GM19238 (cell line): ENCODE measurements at regions not wholly inside any gene's neighbourhood (a gene's known extent, or its start where the extent isn't known, plus 50 kb on each side); places are given as distances from the start of the nearest gene placed in this dataset.

Source experiments
- DNase-seq: peaks from one replicate; pipeline ENCODE4 v3.0.0; 2011; ENCODE audit warnings: low spot score; ENCODE audit not compliant: insufficient read length

DNA sequence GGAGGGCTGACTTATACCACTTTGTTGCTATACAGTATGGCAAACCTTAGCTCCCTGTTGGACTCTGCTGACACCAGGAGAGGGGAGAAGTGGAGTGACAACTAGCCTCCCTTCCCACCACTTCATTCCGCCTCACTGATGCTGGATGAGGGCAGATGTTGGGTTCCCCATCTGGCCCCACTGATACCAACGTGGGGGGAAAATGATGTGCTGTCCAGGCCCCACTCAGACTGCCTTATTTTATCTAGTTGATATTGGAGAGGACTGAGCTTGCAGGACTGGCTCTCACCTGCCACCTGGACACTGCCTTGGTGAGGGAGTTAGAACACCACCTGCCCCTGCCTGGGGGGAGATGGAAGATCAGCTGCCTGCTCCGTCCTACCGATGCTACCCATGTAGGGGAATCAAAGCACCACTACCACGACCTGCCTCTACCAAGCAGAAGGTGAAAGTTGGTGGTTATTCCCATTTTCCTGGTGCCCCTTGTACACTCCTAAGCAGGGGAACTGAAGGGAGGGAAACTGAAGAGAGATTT lies 292.1 kb downstream of the GADD45G start:
- no peak for DNase-seq

DNA sequence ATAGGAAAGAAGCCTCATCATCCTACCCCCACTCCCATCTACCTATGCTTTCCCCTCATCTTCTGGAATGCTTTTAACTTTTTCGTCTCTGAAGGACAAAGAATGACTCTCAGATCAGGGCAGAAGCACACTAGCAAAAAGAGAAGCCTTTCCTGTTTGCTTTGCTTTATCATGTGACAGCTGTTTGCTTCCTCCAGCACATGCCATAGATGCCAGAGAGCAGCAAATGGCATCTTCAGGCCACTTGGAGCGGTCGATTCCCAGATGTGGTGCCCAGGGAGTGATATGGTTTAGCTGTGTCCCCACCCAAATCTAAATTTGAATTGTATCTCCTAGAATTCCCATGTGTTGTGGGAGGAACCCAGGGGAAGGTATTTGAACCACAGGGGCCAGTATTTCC lies 294.8 kb downstream of the GADD45G start:
- no peak for DNase-seq

DNA sequence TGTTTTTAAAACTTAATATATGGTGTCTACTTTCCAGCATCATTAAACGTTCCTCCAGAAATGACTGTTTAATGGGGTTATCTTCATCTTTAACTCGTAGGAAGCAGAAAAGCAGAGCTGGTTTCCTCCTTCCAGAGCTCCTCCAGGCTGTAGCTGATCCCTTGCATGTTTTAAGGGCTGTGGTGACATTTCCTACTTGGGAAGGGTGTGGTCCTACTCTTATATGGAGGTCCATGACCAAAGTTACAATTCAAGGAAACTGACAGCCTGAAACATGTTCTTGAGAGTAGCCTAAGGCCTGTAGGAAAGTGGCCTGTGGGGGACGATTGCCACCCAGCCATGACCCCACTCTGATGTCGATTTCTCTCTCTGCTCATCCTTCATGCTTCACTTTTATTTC lies 297.1 kb downstream of the GADD45G start:
- no peak for DNase-seq

DNA sequence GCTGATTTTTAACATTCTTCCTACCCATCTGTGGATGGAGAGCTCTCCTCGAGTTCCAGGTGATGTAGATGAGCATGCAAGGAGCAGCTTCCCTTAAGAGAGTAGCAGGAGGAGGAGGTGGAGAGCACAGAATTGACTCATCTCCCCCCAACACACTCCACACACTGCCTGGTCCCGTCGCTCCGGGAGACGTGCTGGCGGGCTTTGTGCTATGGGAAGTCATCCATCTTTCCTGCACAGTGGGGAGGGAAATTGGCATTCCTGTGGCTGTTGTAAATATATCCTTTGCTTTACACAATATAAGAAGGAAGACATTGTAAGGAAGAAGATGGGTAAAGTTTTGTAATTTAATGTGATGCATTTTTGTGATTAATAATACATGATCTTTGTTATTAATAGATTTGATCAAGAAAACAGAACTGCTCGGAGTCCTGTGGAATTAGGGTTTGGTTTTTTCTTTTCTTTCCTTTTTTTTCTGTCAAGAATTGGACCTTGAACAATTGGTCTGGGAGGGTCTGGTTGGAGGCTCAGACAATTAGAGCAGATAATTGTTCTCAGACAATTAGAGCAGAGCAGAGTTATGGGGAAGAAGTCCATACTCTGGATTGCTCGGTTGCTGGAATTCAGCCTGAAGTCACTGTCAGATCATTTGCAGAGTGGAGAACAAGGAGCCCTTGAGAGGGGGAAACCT lies 297.8 kb downstream of the GADD45G start:
- DNase-seq = no peak

DNA sequence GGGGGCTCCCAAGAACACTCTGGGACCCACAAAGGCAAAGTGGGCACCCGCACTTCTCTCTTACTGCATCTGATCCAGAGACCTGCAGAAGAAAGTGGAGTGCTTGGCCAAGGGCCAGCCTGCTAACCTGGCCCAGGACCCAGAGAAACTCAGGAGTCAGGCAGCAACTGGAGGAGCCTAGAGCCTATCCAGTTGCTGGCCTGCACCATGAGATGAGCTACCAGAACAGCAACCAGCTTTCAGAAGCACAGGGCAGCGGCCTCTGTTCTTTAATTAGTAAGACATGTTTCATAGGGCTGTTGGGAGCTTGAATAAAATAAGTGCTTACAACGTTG lies 298.3 kb downstream of the GADD45G start:
- no peak for DNase-seq

DNA sequence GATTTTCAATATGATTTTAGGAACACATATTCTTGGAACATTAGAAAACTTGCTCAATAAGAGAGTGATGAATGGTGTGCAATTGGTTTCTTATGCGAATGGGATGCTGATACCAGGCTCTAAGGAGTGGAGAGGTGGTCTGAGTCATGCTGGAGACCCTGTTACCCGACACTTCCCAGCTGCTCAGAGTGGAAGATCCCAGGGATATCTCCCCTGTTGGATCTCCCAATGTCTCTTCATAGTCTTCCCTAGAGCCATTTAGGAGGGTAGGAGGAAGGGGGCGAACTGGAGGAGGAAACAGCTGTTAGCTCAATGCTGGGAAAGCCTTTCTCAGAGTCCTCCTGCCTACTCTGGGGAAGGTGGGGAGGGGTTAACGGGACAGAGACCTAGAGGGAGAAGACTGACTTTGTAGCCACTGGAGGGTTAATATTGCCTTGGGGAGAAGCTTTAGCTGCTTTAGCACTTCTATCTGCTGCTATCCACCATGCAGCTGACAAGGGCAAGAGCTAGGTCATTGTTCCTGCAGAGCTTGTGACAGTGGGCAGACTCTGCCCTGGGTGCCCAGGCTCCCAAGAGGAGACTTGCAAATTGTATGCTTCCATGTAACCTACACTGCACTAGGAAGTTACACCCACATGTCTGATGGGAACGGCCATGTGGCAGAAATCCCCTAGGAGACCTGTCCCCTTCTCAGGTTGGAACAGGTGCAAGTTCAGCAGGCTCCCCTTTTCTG lies 301.0 kb downstream of the GADD45G start:
- no peak for DNase-seq

DNA sequence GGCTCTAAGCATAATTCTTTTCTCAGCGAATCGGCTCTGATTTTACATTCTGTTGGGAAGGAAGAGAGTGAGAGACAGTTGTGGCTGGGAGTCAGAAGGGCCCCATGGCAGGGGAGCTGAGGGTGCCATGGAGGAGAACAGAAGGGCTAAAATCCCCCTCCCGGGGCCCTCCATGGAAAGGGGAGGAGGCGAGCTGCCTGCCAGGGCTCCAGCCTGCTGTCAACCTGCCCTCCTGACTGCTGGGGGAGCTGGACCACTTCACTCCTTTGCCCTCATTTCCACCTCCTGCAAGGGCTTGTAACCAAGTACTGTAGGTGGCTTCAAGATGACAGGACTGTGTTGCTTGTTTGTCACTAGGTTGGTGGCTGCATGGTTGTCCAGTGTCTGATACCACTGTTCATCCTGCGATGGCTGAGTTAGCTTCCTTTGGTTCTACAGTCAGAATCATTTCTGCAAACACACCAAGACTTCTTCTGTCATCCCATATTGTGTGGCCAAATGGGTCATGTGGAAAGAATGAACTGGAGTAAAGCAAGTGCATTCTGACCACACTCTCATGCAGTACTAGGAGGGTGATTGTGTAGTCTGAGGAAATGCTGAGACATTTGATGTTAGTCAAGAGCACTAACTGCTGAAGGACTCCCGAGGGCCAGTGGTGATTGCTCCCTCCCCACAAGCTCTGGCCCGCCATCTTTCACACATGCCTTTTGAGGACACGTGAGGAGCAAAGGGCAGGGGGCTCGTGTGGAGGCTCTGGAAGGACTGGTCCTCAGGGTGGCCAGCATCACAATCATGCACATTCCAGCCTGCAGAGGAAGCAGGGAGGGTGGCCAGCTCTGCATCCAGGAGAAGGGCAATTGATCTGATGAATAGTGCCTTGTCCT lies 307.2 kb downstream of the GADD45G start:
- no peak for DNase-seq

DNA sequence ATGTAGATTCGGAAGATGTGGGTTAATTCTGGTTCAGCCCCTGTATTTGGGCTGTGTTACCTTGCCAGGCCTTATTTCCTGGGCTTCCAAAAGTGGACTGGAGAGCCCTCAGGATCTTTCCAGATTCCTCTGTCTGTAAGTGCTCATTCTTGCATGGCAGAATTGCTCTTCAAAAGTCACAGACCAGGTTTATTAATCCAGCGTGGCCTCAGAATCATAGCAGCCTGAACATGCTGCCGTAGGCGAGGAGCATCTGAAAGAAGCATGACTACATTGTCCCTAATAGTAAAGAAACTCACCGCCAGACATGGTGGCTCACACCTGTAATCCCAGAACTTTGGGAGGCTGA lies 307.8 kb downstream of the GADD45G start:
- DNase-seq = no peak

DNA sequence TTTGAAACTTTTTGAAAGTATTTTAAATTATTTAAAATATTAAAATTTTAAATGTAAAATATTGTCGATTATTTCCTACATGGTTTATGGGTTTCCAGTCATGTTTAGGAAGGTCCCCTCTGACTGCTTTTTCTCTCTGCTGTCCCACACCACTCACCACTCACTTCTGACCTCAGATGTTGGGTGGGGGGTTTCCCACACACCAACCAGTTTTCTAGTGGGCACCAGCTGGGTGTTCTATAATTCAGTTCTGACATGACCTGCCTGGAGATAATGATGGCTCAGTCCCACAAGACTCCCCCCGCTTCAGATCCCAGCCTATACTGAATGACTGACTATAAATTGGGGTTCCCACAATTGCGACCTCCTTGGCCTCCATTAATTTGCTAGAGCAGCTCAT lies 310.4 kb downstream of the GADD45G start:
- DNase-seq = no peak

DNA sequence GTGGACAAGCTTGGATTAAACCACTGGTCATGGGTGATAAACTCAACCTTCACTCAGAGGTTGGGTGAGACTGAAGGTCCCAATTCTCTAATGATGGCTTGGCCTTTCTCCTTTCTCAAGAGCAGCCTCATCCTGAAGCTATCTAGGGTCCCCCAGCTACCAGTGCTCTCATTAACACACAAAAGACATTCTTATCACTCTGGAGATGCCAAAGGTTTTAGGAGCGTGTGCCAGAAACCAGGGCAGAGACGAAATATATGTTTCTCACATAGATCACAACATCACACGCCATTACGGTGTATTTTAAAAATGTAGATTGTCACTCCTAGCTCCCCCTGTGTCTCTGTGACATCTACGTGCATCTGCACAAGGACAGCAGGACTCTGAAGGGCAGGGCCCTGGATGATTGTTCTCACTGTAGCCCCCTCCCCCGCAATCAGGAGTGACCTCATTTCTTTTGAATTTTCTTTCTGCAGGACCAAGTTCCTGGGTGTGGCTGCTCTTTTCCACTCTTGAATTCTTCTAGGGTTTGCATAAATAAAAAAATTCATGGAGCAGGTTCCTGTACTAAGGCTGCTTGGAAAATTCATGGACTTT lies 311.3 kb downstream of the GADD45G start:
- DNase-seq = no peak

DNA sequence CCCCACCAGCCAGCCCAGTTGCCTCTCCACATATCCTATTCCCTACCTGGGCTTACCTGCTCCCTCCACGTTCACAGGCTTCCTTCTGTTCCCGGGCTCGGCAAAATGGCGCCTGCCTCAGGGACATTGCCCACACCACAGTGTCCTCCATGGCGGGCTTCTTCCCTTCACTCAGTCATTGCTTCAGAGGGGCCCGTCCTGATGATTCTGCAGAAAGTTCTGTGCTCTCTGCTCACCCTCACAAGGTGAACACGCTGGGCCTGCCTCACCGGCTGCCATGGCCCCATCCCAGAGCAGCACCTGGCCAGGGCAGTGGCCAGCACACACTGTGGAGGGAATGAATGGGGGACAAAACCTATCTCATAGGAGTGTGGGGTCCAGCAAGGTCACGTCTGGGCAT lies 313.0 kb downstream of the GADD45G start:
- no peak for DNase-seq

DNA sequence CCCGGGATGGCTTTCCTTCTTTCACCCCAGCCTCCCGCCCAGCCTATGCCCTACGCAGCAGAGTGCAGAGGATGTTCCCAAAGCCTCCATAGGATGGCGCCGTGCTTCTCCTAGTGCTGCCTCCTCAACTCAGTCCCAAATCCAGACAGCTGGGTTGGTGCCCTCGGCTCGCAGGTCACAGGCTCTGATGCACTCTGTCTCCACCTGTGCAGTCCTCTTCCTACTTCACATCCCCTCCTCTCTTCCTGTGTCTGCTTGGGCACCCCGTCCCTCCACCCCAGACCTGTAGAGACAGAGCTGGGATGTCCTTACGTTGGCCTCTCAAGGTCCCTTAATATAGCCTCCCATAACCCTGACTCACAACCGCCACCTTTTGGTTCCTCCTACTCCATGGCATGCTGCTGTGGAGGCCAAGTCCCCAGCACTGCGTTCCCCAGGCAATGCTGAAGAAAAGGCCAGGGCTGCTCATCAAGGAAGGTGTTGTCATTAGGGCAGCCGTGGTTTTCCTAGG lies 314.4 kb downstream of the GADD45G start:
- DNase-seq = peak; percentile 19

DNA sequence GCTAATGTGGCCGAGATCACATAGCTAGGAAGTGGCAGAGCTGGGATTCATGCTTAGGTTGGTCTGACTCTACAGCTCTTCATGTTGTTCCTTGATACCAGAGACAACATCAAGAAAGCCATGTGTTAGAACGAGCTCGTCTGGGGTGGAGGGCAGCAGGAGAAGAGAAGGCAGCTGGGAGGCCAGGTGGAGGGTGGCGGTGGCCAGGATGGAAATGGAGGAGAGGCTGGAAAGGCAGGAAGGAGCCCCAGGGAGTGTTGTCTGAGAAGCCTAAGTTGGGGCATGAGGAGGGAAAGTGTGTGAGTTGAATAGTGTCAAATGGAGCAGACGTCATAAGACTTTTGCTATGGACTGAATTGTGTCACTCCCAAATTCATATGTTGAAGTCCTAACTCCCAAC lies 315.3 kb downstream of the GADD45G start:
- no peak for DNase-seq

DNA sequence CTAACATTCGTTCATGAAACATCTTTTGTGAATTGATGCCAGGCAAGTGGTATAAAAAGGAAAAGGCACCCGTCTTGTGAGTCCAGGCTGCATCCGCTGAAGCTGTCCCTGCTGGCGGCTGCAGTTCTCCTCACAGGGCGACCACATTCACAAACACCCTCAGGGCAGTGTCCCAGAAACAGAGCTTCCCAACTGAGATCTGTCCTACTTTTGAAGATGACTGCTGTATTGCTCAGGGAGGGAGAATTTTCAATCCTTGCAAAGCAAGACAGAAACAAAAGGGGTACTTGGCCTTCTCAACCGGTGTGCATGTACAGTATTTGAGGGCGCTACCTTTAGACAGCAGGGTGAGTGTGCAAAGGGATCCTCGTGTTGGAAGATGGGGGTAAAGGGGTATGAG lies 316.1 kb downstream of the GADD45G start:
- DNase-seq = no peak

DNA sequence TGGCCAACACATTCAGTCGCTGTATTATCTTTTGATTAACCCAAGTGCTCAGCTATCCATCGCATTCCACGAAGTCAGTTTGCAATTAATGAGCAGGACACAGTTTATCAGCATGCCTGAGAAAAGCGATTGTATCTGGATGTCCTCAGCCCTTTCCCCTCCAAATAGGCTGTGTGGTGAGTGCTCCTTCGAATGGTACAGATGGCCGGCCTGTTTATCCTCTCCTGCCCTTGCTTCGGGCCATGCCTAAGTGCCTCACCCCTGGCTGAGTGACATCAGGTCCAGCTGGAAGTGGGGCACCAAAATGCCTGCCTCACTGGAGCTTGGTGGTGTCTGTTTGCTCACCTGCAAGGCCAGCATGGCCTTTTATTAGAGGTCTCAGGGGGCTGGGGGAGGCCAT lies 317.3 kb downstream of the GADD45G start:
- DNase-seq = no peak

DNA sequence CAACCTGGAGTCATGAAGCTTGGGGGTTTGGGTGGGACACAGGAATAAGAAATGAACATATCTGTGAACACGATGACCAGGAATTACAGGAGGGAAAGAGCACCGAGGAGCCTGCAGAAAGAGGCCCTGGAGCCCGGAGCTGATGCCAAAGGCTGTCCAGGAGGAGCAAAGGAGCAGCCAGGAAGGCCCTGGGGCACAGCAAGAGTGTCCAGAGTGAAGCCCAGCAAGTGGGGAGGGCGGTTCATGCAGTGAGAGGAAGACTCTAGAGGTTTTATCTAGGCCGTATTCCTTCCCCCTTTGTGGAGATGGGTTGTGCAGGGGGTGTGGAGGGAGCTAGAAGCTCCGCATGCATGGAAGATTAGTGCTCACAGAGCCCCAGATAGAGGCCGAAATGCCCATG lies 318.4 kb downstream of the GADD45G start:
- DNase-seq = no peak

DNA sequence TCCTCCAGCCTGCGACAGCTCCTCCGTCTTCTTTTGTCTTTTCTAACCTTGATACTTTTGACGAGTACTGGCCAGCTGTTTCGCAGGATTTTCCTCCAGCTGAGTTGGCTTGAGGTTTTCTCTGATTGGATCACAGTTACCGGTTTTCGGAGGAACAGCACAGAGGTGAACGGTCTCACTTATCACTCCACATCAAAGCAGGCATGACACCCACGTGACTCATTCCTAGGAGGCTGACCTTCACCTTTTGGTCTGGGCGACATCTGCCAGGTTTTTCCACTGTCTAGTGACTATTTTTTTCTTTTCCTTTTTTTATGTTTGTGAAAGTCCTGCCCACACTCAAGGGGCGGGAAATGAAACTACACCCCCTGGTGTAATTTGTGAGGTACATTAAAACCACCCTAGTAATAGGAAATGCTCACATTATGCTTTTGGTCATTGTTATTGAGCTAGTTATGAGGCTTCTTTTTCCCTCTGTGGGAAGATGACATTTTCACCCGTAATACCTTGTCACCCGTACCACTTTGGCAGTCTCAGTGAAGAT lies 319.2 kb downstream of the GADD45G start:
- DNase-seq = no peak

DNA sequence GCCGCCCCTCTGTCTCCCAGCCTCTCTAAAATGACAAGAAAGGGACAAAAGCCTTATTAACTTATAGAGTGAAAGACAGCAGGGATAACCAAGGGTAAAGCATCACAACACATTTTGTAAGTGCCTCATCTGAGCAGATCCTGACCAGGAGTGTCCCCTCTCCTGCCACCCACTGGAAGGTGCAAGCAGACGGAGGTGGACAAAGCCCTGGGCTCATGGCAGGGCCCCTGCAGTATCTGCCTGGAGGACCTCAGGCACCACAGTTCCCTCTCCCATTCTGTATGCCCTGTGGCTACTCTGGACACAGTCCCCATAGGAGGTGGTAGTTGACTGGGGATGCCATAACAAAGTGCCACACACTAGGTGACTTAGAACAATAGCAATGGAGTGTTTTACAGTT lies 319.8 kb downstream of the GADD45G start:
- DNase-seq = no peak

DNA sequence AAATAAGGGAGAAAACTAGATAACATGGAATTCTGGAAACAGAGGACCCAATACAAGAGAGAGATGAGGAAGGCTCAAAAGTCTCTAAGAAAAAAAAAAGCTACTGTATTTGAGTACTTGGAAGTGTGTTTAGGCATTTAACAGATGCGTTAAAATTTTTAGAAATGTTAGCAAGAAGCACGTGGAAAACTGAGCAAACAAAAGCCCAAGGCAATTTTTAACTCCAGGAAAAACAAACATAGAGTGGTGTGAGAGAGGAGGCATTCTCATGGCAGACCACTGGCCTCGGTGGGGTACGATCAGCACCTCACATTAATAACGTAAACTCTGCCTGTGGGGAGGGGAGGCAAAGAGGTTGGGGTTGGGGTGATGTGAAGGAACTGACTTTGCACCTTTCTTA lies 321.4 kb downstream of the GADD45G start:
- no peak for DNase-seq

DNA sequence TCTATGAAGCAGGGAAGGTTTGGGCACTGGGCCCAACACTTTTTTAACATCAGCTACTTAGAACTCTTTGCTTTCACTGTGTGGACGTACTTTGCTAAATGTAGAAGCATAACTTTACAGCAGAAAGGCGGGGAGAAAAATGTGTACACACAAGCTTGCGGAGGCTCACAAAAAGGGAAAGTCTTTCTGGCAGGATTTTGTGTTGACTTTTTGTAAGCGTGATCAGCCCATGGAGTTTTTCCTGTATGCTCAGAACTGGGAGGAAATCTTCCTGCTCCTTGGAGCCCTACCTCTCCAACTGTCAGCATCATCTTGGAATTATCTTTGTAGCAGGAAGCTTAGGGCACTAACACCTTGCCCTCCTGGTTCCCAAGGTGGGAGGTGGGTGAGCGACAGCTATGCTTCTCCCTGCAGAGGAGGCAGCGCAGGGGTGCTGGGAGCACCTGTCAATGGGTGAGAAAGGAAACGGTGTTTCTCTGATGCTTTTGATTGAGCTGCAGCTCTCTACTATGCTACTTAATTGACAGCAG lies 321.9 kb downstream of the GADD45G start:
- DNase-seq = no peak

DNA sequence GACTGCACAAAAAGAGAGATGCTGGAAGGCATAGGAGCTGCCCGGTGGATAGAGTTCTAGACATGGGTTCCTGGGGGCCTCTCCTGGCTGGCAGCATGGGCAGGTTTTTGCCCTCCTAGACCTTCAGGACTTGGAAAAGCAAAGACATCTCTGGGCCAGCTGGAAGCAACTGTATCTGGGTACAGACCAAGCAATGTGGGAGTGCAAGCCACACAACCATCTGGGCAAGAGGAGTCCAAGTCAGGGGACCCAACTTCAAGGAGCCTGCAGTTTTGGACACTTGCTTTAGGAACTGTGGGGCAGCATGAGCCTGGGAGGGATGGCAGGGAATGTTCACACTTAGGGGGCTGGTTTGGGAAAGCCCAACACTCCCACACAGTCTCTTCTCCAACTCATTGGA lies 323.3 kb downstream of the GADD45G start:
- no peak for DNase-seq
